Thoracic aorta (tissue), 2 donors: ENCODE measurements at regions not wholly inside any gene's neighbourhood (a gene's known extent, or its start where the extent isn't known, plus 50 kb on each side); places are given as distances from the start of the nearest gene placed in this dataset.

Experiments used
- ATAC-seq: fragments of 150-250 bp; one replicate; pipeline ENCODE4 v1.8.0; 2017; ENCODE audit warnings: low read depth; ENCODE audit not compliant: insufficient number of reproducible peaks, low FRiP score
- DNase-seq: peaks from one replicate; pipeline ENCODE4 v3.0.0-alpha.2; 2020; ENCODE audit warnings: low spot score
- H3K27ac ChIP-seq, 2 donors: fragments of 200-600 bp; sonication (generic); 1 replicate in 1 of 2; 2 replicates in 1 of 2; pipeline ENCODE4 v1.5.1; 2016; ENCODE audit warnings: mild to moderate bottlenecking in 2 of 2, moderate library complexity in 2 of 2
- H3K27me3 ChIP-seq: fragments of 200-600 bp; sonication (generic); replicated peaks from 2 replicates; pipeline ENCODE4 v1.6.0; 2016; ENCODE audit warnings: mild to moderate bottlenecking; ENCODE audit not compliant: insufficient read depth
- H3K36me3 ChIP-seq: fragments of 200-600 bp; sonication (generic); one replicate; pipeline ENCODE4 v1.5.1; 2016
- H3K4me1 ChIP-seq, 2 donors: fragments of 200-600 bp; sonication (generic); 1 replicate in 1 of 2; 2 replicates in 1 of 2; pipeline versions ENCODE4 v1.5.1 to v1.6.0; 2016; ENCODE audit warnings: low read depth in 2 of 2, mild to moderate bottlenecking in 1 of 2; ENCODE audit not compliant: control insufficient read depth in 1 of 2
- H3K4me3 ChIP-seq: fragments of 200-600 bp; sonication (generic); 2 replicates; pipeline ENCODE4 v1.5.1; 2016; ENCODE audit warnings: mild to moderate bottlenecking
- H3K9me3 ChIP-seq: fragments of 200-600 bp; sonication (generic); 2 replicates; pipeline ENCODE4 v1.5.1; 2016
- CTCF ChIP-seq: fragments of 200-600 bp; sonication (generic); IDR thresholded peaks from one replicate; pipeline ENCODE4 v1.5.1; 2019; ENCODE audit warnings: antibody characterized with exemption

GRCh38 chrX:141320801-141321200, 78.5 kb upstream of the SPANXC start:
- DNase-seq (no peak), ATAC-seq (no peak)
- no peak for TF ChIP-seq CTCF
- Histone ChIP-seq H3K9me3 (no peaks in the 10 kb centered on the region), H3K27me3 (no peaks in the 10 kb centered on the region), H3K27ac (no peak overlapping the region), H3K4me3 (no peak overlapping the region), H3K4me1 (no peaks in the 10 kb centered on the region), H3K36me3 (no peaks in the 10 kb centered on the region)

GRCh38 chrX:141314441-141314840, 72.1 kb upstream of the SPANXC start:
- no peaks in the 10 kb centered on the region for H3K27me3 ChIP-seq
- DNase-seq (no peak), ATAC-seq (no peak)
- TF ChIP-seq CTCF = no peak
- H3K36me3 ChIP-seq = no peaks in the 10 kb centered on the region
- no peak overlapping the region for H3K27ac ChIP-seq
- no peaks in the 10 kb centered on the region for H3K4me1 ChIP-seq
- H3K9me3 ChIP-seq = no peaks in the 10 kb centered on the region
- no peak overlapping the region for H3K4me3 ChIP-seq

- Histone ChIP-seq H3K27me3 (no peaks in the 10 kb centered on the region), H3K9me3 (no peaks in the 10 kb centered on the region), H3K4me3 (no peak overlapping the region), H3K36me3 (no peaks in the 10 kb centered on the region), H3K27ac (no peak overlapping the region), H3K4me1 (no peaks in the 10 kb centered on the region)
- no peak for TF ChIP-seq CTCF
- no peak for ATAC-seq
- DNase-seq = no peak
Observed at GRCh38 chrX:141301017-141301416, 58.7 kb upstream of the SPANXC start.
